ENCODE measurements at regions not wholly inside any gene's neighbourhood (a gene's known extent, or its start where the extent isn't known, plus 50 kb on each side); places are given as distances from the start of the nearest gene placed in this dataset.

- TF ChIP-seq CTCF (IDR thresholded peaks at IDR 0.05; ENCODE audit: low read depth, low read length) (no peak), EZH2phosphoT487 (IDR thresholded peaks at IDR 0.05; ENCODE audit: low read depth) (no peak)
Measured at GRCh38 chr2:187158452-187158851, 289.6 kb downstream of the CALCRL start.

Measured in OCI-LY3 (cell line).